GM10266 (cell line): ENCODE measurements at regions not wholly inside any gene's neighbourhood (a gene's known extent, or its start where the extent isn't known, plus 50 kb on each side); places are given as distances from the start of the nearest gene placed in this dataset.

Experiments
- DNase-seq: peaks from one replicate; pipeline ENCODE4 v3.0.0; 2012; ENCODE audit errors: extremely low spot score
- CTCF ChIP-seq: IDR thresholded peaks from 2 replicates; pipeline ENCODE4 v1.5.1; 2012; ENCODE audit warnings: mild to moderate bottlenecking, low read depth; ENCODE audit not compliant: control insufficient read depth, insufficient read depth; ENCODE audit errors: missing control alignments

- no peak for DNase-seq
- no peak for TF ChIP-seq CTCF
Measured at GRCh38 chr9:30799527-30800101, 1584.8 kb upstream of the ACO1 start.

GRCh38 chr9:30800421-30800820 lies 1584.0 kb upstream of the ACO1 start:
- DNase-seq = no peak
- no peak for TF ChIP-seq CTCF

GRCh38 chr9:30812821-30813220 lies 1571.6 kb upstream of the ACO1 start:
- no peak for TF ChIP-seq CTCF
- DNase-seq = no peak

DNA sequence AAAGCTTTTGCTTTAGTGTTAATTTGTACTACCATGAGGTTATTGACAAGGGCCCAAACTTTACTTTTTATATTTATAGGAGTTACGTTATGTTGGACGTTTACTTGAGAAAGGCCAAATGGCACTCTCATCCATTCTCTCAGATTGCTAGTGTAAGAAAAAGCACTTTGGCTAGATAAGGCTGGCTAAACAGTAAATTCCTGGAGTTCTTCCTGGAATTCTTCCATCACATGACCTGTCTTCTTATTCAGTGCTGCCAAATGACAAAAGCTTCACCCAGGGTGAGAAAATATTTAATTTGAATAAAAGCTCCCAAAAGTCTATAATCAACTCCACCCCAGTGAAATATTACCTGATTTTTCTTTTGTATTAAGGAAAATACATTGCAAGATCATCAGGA lies 1568.9 kb upstream of the ACO1 start:
- no peak for TF ChIP-seq CTCF
- no peak for DNase-seq

DNA sequence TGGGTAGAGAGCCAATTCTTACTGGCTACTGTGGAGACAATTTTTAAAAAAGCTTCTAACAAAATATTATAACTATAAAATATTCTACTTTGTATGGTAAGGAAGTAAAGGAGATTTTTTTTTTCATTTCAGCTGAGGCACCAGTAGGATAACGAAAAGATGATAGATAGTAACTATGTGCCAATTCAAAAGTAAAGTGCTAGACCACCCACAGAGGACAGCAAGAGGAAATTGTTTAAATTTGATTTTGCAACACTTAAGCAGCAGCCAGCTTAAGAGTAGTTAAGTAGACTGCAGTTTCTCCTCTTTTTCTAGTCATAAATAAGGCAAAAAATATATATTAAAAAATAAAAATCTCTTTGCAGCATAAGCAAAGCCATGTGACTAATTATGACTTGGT lies 1539.3 kb upstream of the ACO1 start:
- no peak for DNase-seq
- TF ChIP-seq CTCF = no peak

GRCh38 chr9:30846651-30847050 lies 1537.8 kb upstream of the ACO1 start:
- TF ChIP-seq CTCF = no peak

DNA sequence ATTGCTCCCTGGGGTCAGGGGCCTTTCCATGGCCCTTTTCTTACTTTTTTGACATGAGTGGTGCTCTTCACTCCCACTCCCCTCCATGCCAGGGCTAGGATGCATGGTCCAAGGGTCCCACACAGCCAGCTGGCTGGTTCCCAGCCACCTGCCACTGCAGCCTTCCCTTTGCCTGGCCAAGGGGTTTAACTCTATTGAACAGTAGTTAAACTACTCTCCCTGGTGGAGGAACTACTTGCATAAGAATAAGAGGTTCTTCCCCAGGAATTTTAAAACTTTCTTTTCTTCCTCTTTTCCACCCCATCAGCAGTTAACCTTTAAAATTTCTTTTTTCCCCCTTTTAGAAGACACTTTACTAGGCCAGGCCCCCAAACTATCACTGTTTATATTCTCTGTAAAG lies 1532.8 kb upstream of the ACO1 start:
- DNase-seq = no peak
- no peak for TF ChIP-seq CTCF

More at GRCh38 chr9:30846651-30847050, 1537.8 kb upstream of the ACO1 start:
- no peak for DNase-seq
